ENCODE measurements at regions not wholly inside any gene's neighbourhood (a gene's known extent, or its start where the extent isn't known, plus 50 kb on each side); places are given as distances from the start of the nearest gene placed in this dataset.

DNA sequence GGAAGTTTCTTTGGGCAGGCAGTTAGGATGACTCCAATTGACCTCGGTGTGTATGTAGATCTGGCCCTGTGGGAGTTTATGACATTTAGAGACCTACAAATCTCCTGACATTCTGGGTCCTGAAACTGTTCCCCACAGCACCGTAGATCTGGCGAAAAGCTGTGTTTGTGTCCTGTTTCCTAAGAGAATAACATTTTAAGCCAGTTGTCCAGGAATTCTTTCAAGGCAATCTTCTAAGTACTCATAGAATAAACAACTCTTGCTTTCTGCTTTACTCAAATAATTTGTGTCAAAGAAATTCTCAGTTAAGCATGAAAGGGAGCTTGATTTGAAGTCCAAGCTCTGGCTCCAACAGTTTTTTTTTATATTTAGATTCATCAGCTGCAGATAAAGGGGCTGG is 78.5 kb upstream of the ELAC2 start:
- no peak overlapping the region for H3K4me2 ChIP-seq (ENCODE audit: insufficient read depth in 1 of 2, low read depth in 2 of 2, low read length in 2 of 2)
- 0 out of 7 replicates have a peak, but pooled peaks cover 0 to 3% (median 0%) of the 10 kb centered on the region in 4 experiments for H3K4me1 ChIP-seq (replicated peaks in 1 of 4; ENCODE audit: control insufficient read depth in 3 of 4, insufficient read depth in 4 of 4, low read length in 3 of 4)
- H2BK5ac ChIP-seq (ENCODE audit: low read depth, low read length): no peak overlapping the region
- ChIA-PET POLR2A (ENCODE audit: partially characterized antibody) (no interaction called here), CTCF (ENCODE audit: partially characterized antibody) (interaction anchor here (1.8 to 2.5 kb wide), 2 partner anchors 10 to 65 kb away, joined by 3 to 11 read pairs; no protein-coding TSS in a partner anchor)
- no peak overlapping the region for H3K56ac ChIP-seq (replicated peaks; ENCODE audit: insufficient read length, low read depth, low read length)
- H3K23ac ChIP-seq (ENCODE audit: insufficient read length): no peak overlapping the region
- H4K8ac ChIP-seq (ENCODE audit: extremely low read depth, insufficient read depth, low read length): no peak overlapping the region
- H2BK12ac ChIP-seq (ENCODE audit: low read depth, low read length): no peak overlapping the region
- DNase-seq (ENCODE audit: low read depth in 1 of 2, low spot score in 2 of 2) (no peak), FAIRE-seq (no peak)
- H3K9me3 ChIP-seq (ENCODE audit: insufficient read depth in 2 of 2, low read depth in 1 of 2, low read length in 1 of 2): no peaks in the 10 kb centered on the region
- H4K20me1 ChIP-seq (replicated peaks in 1 of 2; ENCODE audit: control insufficient read depth in 1 of 2, insufficient read depth in 2 of 2, low read length in 2 of 2): no peaks in the 10 kb centered on the region
- H3K9ac ChIP-seq (replicated peaks in 1 of 4; ENCODE audit: extremely low read depth in 1 of 4, low read depth in 3 of 4, low read length in 3 of 4): no peak overlapping the region
- H3K18ac ChIP-seq (ENCODE audit: extremely low read depth, low read length): no peak overlapping the region
- H3K4me3 ChIP-seq (ENCODE audit: extremely low read depth in 1 of 4, insufficient read depth in 2 of 4, low read depth in 3 of 4, low read length in 4 of 4): no peak overlapping the region
- no peak overlapping the region for H4K5ac ChIP-seq (ENCODE audit: insufficient read length, low read depth, low read length)
- no peak overlapping the region for H2BK20ac ChIP-seq (ENCODE audit: low read length)
- H3K36me3 ChIP-seq (ENCODE audit: control insufficient read depth in 2 of 4, insufficient read depth in 4 of 4, low read length in 3 of 4): no peaks in the 10 kb centered on the region
- H2AK5ac ChIP-seq (ENCODE audit: low read depth, low read length): no peak overlapping the region
- no peak overlapping the region for H4K91ac ChIP-seq (replicated peaks; ENCODE audit: insufficient read length, low read length)
- H2BK120ac ChIP-seq (replicated peaks; ENCODE audit: low read depth, low read length): no peak overlapping the region
- no peak overlapping the region for H3K14ac ChIP-seq (ENCODE audit: insufficient read length)
- no peak overlapping the region for H3K27ac ChIP-seq (ENCODE audit: low read depth, low read length)
- no peak overlapping the region for H2BK15ac ChIP-seq (ENCODE audit: low read length)
- WGBS, 2 experiments (ENCODE audit: extremely low coverage in 1 of 2, insufficient coverage in 1 of 2, insufficient read length in 1 of 2, insufficient replicate concordance in 2 of 2, low coverage in 1 of 2, low lambda C conversion rate in 2 of 2, missing lambda C conversion rate in 1 of 2): 96% methylated on average over 3 of the region's 3 CpGs; no CpG with 5 or more reads in 1 of the 2 experiments
- no peaks in the 10 kb centered on the region for H3K79me2 ChIP-seq (ENCODE audit: control insufficient read depth in 1 of 2, insufficient read depth in 2 of 2, low read length in 2 of 2)
- H3K4ac ChIP-seq (replicated peaks; ENCODE audit: insufficient read length, low read depth, low read length): no peak overlapping the region
- no peaks in the 10 kb centered on the region for H3K23me2 ChIP-seq (ENCODE audit: low read depth, low read length)
- no peak overlapping the region for H2AFZ ChIP-seq (ENCODE audit: low read length)
- H3K27me3 ChIP-seq (replicated peaks in 1 of 4; ENCODE audit: control insufficient read depth in 3 of 4, extremely low read depth in 1 of 4, insufficient read depth in 3 of 4, low read length in 3 of 4): no peaks in the 10 kb centered on the region
- TF ChIP-seq MAFK (IDR thresholded peaks at IDR 0.05; ENCODE audit: low read depth, low read length) (no peak), BCL11A (IDR thresholded peaks at IDR 0.05; ENCODE audit: low read depth in 2 of 2, low read length in 2 of 2) (no peak), GABPA (IDR thresholded peaks at IDR 0.05; ENCODE audit: borderline replicate concordance, insufficient read depth, low read length) (no peak), SIN3A (conservative IDR thresholded peaks at IDR 0.05 in 1 of 2, IDR thresholded peaks at IDR 0.05 in 1 of 2; ENCODE audit: low read depth in 1 of 2, low read length in 2 of 2) (no peak), EP300 (IDR thresholded peaks at IDR 0.05; ENCODE audit: borderline replicate concordance in 1 of 2, low read depth in 2 of 2, low read length in 2 of 2) (no peak), BACH1 (IDR thresholded peaks at IDR 0.05; ENCODE audit: low read length) (no peak), SP1 (IDR thresholded peaks at IDR 0.05; ENCODE audit: low read depth, low read length) (no peak), NRF1 (IDR thresholded peaks at IDR 0.05; ENCODE audit: low read depth, low read length) (no peak), PHF8 (conservative IDR thresholded peaks at IDR 0.05; ENCODE audit: low read depth, low read length) (no peak), RNF2 (IDR thresholded peaks at IDR 0.05; ENCODE audit: borderline replicate concordance, low read depth, low read length, missing control alignments, poor library complexity, severe bottlenecking) (no peak), SP4 (IDR thresholded peaks at IDR 0.05; ENCODE audit: low read length) (no peak), EGR1 (IDR thresholded peaks at IDR 0.05; ENCODE audit: borderline replicate concordance, low read depth, low read length) (no peak)
- TF ChIP-seq, protein P1, sequence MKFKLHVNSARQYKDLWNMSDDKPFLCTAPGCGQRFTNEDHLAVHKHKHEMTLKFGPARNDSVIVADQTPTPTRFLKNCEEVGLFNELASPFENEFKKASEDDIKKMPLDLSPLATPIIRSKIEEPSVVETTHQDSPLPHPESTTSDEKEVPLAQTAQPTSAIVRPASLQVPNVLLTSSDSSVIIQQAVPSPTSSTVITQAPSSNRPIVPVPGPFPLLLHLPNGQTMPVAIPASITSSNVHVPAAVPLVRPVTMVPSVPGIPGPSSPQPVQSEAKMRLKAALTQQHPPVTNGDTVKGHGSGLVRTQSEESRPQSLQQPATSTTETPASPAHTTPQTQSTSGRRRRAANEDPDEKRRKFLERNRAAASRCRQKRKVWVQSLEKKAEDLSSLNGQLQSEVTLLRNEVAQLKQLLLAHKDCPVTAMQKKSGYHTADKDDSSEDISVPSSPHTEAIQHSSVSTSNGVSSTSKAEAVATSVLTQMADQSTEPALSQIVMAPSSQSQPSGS (IDR thresholded peaks at IDR 0.05; ENCODE audit: low read length): no peak
- no peaks in the 10 kb centered on the region for H3K79me1 ChIP-seq (ENCODE audit: low read depth, low read length)
